HEK293T (cell line): ENCODE measurements at regions not wholly inside any gene's neighbourhood (a gene's known extent, or its start where the extent isn't known, plus 50 kb on each side); places are given as distances from the start of the nearest gene placed in this dataset.

Source experiments
- ELF4 ChIP-seq: fragments of 450-650 bp; IDR thresholded peaks from 2 replicates; pipeline ENCODE4 v1.6.1; 2017; ENCODE audit warnings: antibody characterized with exemption
- FOXA1 ChIP-seq: fragments of 450-650 bp; IDR thresholded peaks from 2 replicates; pipeline ENCODE4 v1.6.1; 2016; ENCODE audit warnings: mild to moderate bottlenecking
- FOXK2 ChIP-seq: fragments of 450-650 bp; IDR thresholded peaks from 2 replicates; pipeline ENCODE4 v1.6.1; 2016; ENCODE audit warnings: mild to moderate bottlenecking
- FOXM1 ChIP-seq: fragments of 450-650 bp; IDR thresholded peaks from 2 replicates; pipeline ENCODE4 v1.6.1; 2017; ENCODE audit warnings: mild to moderate bottlenecking, borderline replicate concordance
- LEF1 ChIP-seq: fragments of 450-650 bp; IDR thresholded peaks from 2 replicates; pipeline ENCODE4 v1.6.1; 2017; ENCODE audit warnings: mild to moderate bottlenecking, borderline replicate concordance
- NFRKB ChIP-seq: fragments of 450-650 bp; IDR thresholded peaks from 2 replicates; pipeline ENCODE4 v1.6.1; 2016; ENCODE audit warnings: mild to moderate bottlenecking, moderate library complexity
- SP1 ChIP-seq: fragments of 450-650 bp; IDR thresholded peaks from 2 replicates; pipeline ENCODE4 v1.6.1; 2017
- SUZ12 ChIP-seq: fragments of 450-650 bp; IDR thresholded peaks from 2 replicates; pipeline ENCODE4 v1.6.1; 2016; ENCODE audit warnings: mild to moderate bottlenecking
- ZNF384 ChIP-seq: fragments of 450-650 bp; IDR thresholded peaks from 2 replicates; pipeline ENCODE4 v1.6.1; 2016

DNA sequence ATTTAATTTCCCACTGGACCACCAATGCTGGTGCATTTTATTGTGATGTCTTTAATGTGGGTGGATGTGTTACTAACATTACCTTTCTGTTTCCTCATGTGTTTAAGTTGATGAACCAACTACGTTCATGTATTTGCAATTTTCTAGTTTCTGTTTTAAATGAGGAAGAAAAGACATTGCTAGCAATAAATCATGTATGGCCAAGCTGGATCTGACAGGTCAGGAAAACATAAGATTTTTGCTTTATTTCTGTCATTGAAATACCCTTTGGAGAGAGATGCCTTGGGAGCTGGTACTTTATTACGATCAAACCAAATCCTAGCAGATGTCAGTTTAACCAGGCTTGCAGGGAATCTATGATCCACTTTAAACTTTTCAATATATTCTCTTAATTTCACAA, 553.2 kb downstream of the RFC3 start:
- no peak for TF ChIP-seq ZNF384
- no peak for TF ChIP-seq LEF1
- TF ChIP-seq FOXA1: no peak
- TF ChIP-seq FOXM1: no peak
- no peak for TF ChIP-seq SUZ12
- TF ChIP-seq ELF4: no peak
- TF ChIP-seq FOXK2: no peak
- no peak for TF ChIP-seq NFRKB
- TF ChIP-seq SP1: no peak
